GM18519 (cell line): ENCODE measurements at regions not wholly inside any gene's neighbourhood (a gene's known extent, or its start where the extent isn't known, plus 50 kb on each side); places are given as distances from the start of the nearest gene placed in this dataset.
"Not testable (repeated sequence)": the region's sequence is repeated elsewhere in the genome, so short reads cannot be mapped to it uniquely, and the experiment has no call there.

Experiments used
- ATAC-seq: cut with Tn5 transposase; IDR thresholded peaks from one replicate; pipeline ENCODE4 v1.9.1; 2021; ENCODE audit warnings: mild to moderate bottlenecking, moderate library complexity; ENCODE audit not compliant: unreplicated experiment, low FRiP score

DNA sequence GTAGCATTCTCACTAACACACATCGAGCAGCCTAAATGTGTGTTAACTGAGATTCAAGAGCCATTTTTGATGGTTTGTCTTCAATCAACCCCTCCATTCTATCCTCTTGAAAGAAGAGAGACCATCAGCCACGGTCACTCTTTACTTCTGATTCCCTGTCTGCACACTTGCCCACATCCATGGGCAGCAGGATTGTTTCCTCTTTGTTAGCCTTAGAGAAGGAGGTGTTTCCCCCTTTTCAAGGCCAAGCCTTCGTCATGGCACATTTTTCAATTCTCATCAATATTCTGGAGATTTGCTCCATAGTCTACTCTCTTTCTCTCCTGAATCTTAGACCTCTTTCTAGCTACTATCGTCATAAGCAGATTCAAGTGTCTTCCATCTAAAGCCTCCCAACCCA is 522.4 kb upstream of the NAALADL2 start:
- no peak for ATAC-seq

GRCh38 chr3:174337227-174337626 is 521.9 kb upstream of the NAALADL2 start:
- no peak for ATAC-seq

DNA sequence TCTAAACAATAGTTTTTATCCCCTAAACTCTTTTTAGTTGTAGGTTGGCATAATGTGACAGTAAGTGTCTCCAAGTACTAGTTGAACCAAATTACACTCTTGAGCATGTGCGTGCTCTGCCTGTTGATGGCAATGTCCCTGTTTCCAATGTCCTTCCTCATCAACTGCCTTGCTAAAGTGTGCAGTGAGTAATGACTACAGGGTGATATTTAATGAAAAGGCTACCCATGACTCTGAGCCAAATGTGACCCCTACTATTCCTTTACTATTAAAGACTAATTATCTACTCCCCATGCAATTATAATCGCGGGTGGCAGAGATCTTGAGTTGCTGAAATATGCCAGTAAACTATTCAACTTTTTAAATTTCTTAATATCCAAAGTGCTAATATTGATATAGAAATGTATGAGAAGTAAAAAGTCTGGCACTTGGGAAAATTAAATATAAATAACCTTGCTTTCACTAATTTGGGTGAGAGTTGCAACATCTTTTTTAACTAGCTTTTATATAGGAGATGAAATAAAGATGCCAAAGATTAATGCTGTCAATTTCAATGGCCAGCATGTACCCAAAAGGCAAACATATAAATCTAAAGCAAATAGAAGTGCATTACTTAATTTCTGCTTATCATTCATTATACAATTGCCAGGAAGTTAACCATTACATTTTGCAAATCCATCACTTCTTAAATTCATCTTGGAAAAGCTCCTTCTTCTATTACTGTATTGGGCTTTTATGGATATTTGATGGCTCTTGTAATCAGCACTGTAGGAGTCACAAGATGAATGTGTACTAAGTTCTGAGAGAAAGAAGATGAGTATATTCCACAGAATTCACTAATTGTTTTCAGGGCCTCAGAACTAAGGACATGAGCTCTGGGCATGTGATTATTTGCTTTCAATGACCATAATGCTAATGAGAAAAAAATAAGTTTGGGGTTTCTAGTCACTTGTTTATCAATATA is 518.2 kb upstream of the NAALADL2 start:
- no peak for ATAC-seq

GRCh38 chr3:174342171-174342570 is 517.0 kb upstream of the NAALADL2 start:
- ATAC-seq = no peak

DNA sequence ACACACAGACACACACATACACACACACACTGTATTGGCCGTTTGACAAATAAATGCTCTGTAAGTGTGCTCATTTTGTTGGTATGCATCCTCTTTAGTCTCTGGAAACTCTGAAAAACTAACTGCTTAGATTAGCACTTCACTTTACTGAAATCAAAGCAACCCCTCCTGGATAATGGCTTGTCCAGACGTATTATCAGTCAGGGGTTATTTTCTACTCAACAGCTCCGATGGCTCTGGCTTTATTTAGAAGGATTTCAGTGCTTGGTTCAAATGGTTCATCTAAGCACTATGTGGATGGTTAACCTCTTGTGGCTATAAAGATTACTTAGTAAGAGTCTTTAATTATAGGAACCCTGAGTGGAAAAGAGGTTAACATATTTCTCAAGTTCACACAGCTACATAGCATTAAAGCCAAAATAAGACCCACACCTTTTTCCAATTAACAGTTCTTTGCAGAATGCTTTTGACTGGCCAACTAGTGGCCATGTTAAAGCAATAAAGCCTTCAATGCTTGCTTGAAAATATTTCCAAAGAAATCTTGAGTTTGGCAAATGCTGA is 516.1 kb upstream of the NAALADL2 start:
- ATAC-seq = no peak

- no peak for ATAC-seq
These were observed 513.0 kb upstream of the NAALADL2 start for GRCh38 chr3:174346141-174346540.

DNA sequence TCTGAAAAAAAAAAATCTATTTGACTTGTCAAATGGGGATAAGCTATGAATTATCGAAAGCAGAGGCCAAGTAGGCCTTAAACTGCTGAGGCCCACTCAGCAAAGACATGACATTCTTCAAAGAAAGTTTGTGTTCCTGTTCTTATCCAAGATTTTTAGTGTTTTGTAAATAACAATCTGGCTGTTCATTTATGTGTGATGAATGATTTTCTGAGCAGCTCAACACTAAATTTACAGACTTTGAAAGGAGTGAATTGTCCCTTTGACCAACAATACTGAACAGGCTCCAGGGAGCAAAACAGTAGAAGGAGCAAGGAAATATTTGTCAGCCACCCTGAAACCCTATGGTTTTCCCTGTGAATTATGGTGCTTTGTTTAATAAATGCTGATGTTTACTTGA is 512.6 kb upstream of the NAALADL2 start:
- no peak for ATAC-seq

- no peak for ATAC-seq
These were observed 511.5 kb upstream of the NAALADL2 start for GRCh38 chr3:174347474-174348138.

- ATAC-seq = no peak
These were observed 506.9 kb upstream of the NAALADL2 start for GRCh38 chr3:174352227-174352626.

GRCh38 chr3:174355505-174355904 is 503.6 kb upstream of the NAALADL2 start:
- ATAC-seq = no peak

- ATAC-seq = no peak
These were observed 502.5 kb upstream of the NAALADL2 start for GRCh38 chr3:174356596-174356995.

DNA sequence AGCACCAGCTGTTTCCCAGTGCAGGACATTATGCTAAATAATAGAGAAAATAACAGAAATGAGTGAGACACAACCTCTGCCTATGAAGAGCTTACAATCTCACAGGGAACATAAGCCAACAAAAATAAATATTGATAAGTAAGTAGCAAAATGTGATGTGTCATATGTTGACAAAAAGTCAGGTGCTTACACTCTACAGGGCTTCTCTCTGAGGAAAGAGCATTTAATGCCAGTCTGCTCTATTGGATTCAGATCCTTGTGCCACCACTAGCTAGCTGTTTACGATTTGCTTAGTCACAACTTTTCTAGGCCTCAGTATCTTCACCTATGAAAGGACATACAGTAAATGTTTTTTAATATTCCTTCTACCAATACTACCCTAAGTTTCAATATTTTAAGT is 500.9 kb upstream of the NAALADL2 start:
- ATAC-seq = no peak

- no peak for ATAC-seq
These were observed 496.6 kb upstream of the NAALADL2 start for GRCh38 chr3:174362556-174362955.

- no peak for ATAC-seq
These were observed 495.9 kb upstream of the NAALADL2 start for GRCh38 chr3:174363256-174363655.

- no peak for ATAC-seq
These were observed 493.3 kb upstream of the NAALADL2 start for GRCh38 chr3:174365796-174366195.

- not testable (repeated sequence) for ATAC-seq
These were observed 492.2 kb upstream of the NAALADL2 start for GRCh38 chr3:174366904-174367303.

GRCh38 chr3:174376346-174376745 is 482.8 kb upstream of the NAALADL2 start:
- no peak for ATAC-seq

DNA sequence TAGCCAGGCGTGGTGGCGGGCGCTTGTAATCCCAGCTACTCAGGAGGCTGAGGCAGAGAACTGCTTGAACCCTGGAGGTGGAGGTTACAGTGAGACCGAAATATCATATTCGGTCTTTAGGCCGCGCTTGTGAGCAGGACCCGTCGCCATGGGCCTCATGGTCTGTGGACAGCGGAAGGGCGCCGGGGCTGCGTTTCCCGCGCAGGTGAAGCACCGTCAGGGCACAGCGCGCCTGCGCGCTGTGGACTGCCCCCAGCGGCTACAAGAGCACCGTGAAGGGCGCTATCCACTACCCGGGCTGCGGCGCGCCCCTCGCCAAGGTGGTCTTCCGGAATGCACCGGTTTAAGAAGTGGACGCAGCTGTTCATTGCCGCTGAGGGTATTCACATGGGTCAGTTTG is 482.0 kb upstream of the NAALADL2 start:
- ATAC-seq = no peak

DNA sequence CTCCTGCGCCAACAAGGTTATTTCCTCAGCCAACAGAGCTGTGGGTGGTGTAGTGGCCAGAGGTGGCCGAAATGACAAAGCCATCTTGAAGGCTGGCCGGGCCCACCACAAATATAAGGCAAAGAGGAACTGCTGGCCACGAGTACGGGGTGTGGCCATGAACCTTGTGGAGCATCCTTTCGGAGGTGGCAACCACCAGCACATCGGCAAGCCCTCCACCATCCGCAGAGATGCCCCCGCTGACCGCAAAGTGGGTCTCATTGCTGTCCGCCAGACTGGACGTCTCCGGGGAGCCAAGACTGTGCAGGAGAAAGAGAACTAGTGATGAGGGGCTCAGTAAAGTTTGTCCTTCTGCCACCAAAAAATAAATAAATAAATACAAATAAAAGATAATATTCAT is 481.4 kb upstream of the NAALADL2 start:
- no peak for ATAC-seq

- ATAC-seq = no peak
These were observed 476.3 kb upstream of the NAALADL2 start for GRCh38 chr3:174382878-174383277.

- no peak for ATAC-seq
These were observed 471.4 kb upstream of the NAALADL2 start for GRCh38 chr3:174387736-174388135.
